KG1 (cell line): ENCODE measurements at regions not wholly inside any gene's neighbourhood (a gene's known extent, or its start where the extent isn't known, plus 50 kb on each side); places are given as distances from the start of the nearest gene placed in this dataset.
"Not testable (repeated sequence)": the region's sequence is repeated elsewhere in the genome, so short reads cannot be mapped to it uniquely, and the experiment has no call there.

Experiments
- DNase-seq: peaks from one replicate; lab custom pipeline; 2025; lab: John Stamatoyannopoulos, UW

DNA sequence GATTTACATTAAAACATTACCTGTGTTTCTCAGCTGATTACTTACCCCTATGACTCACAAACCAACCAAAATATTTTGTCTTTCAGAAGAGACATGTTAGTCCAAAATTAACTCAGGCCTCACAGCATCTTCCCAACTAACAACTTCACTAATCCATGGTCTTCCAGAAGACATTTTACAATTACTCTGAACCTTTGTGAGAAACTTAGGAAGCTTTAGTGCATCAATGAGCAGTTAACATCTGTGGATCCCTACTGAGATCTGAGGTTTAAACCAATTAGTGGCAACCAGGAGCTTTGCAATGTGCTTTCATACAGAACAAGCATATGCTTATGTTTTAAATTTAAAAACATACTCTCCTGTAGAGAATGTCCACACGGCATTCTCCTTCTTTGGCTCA lies 269.7 kb downstream of the UBE3D start:
- no peak for DNase-seq

DNA sequence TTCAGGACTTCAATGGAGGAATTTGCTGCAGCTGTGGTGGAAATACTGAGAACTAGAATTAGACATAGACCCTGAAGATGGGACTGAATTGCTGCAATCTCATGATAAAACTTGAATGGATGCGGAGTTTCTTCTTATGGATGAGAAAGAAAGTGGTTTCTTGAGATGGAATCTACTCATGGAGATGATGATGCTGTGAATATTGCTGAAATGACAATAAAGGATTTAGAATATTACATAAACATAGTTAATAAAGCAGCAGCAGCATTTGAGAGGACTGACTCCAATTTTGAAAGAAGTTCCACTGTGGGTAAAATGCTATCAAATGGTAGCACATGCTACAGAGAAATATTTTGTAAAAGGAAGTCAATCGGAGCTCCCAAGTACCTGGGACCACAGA lies 264.6 kb downstream of the UBE3D start:
- DNase-seq: no peak

DNA sequence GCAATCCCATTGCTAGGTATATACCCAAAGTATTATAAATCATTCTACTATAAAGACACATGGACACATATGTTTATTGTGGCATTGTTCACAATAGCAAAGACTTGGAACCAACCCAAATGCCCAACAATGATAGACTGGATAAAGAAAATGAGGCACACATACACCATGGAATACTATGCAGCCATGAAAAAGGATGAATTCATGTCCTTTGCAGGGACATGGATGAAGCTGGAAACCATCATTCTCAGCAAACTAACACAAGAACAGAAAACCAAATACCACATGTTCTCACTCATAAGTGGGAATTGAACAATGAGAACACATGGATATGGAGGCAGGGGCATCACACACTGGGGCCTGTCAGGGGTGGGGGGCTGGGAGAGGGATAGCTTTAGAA lies 249.4 kb downstream of the UBE3D start:
- not testable (repeated sequence) for DNase-seq

DNA sequence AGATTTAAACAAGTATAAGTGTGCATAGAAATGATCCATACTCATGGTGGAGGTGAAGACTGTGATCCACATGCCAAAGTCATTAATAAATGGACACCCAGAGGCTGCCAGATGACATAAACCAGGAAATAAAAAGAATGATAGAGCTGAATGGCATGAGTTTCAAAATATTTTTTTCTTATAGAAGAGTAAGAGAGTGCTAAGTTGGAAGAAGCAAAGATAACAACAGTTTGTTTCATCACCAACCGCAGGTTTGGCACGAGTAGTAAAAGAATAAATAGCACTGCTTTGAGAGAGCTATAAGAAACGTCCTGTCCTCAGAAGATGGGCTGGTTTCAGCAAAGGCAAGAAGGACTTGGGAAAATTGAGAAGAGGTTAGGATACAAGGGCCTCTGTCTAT lies 246.9 kb downstream of the UBE3D start:
- DNase-seq: no peak

DNA sequence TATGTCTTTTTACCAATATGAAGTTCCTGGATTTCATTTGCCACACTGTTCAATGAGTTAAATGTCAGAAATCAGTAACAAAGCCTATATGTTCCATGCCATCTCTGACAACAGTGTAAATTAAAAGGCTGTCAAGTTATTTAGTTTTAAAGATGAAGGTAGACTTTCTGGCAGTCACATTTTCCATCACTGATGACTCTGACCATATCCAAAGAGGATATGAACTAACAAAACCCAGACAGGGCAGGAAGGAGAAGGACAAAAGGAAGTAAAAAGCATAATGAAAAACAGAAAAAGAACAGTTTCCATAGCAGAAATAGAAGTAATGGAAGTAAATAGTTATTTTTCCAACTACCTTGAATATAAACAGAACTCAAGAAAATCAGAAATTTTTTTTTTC lies 242.3 kb downstream of the UBE3D start:
- DNase-seq: no peak

DNA sequence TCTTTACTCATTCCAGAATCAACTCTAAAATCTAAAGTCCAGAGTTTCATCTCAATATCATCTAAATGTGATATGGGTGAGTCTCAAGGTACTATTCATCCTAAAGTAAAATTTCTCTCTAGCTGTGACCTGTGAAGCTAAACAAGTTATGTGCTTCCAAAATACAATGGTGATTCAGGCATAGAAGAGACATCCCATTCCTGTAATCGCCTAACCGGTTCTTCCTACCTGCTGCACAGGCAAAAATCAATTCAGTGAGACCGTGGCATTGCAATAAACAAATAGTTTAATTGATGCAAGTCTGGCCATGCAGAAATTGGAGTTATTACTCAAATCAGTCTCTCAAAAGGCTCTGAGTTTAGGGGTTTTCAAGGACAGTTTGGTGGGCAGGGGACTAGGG lies 232.8 kb downstream of the UBE3D start:
- no peak for DNase-seq

DNA sequence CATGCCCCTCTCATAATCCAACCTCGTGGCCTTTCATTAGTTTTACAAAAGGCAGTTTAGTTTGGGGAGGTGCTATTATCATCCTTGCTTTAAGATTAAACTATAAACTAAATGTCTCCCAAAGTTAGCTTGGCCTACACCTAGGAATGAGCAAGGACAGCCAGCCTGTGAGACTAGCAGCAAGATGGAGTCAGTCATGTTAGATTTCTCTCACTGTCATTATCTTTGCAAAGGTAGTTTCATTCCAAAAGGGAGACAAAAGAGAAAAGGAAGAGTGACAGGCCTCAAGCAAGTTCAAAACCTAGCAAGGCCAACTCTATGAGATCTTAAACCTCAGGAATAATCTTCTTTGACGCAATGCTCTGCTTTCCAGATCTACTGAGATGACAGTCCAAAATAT lies 232.2 kb downstream of the UBE3D start:
- DNase-seq: no peak

DNA sequence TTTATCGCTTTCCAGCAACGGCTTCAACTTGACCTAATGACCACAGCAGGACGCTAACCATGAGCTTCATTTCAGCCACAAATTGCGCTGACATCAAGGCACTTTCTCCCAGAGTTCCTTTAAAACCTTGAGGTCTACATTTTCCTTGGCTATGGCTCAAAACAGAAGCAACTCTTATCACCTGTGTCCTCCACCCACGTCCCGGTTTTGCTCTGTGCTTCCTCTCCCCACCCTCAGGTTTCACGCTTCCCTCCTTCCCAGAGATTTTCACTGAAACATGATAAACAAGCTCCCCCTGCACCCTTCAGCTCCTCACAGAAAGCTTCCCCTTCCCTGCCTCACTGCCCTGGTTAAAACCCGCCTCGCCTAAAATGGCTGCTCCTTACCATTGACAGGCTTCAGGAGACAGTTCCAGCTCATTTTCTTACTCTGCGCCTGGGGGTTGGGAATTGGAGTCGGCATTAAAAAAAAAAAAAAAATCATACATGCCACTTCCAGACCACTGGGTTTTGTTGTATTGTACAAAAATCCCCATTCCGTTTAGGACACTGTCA lies 229.5 kb downstream of the UBE3D start:
- no peak for DNase-seq

DNA sequence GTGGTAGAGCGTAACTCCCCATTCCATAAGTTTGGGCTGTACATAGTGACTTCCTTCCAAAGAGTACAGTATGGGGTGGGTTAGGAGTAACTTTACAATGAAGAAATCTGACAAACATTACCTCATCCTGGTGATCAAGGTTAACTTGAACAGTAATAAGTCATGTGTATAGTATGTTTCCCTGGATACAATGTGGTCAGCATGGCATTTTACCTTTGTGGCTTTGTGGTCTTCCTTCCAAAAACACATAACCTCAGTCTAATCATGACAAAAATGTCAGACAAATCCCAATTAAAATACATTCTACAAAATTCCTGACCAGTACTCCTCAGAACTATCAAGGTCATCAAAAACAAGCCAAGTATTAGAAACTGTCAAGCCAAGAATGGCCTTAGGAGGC lies 225.1 kb downstream of the UBE3D start:
- DNase-seq: no peak

DNA sequence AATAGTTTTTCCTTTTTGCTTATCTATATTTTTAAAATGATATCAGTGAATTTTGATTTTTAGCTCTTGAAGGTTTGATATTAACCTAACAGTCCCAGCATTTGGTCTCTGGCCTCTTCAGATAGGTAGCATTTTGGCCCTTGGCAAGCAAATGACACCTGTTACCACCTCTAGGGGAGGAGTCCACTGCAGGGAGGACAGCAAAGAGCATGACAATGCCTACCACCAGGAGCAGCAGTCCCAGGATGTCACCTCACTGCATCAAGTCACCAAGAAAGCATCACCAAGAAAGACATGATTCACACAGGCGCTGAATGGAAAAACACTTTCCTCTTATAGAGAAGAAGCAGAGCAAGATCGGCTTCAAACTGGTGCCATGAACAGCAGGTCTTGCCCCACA lies 224.3 kb downstream of the UBE3D start:
- no peak for DNase-seq
